NCI-H2196 (cell line): ENCODE measurements at regions not wholly inside any gene's neighbourhood (a gene's known extent, or its start where the extent isn't known, plus 50 kb on each side); places are given as distances from the start of the nearest gene placed in this dataset.

Experiments
- DNase-seq: peaks from one replicate; lab custom pipeline; 2025; ENCODE audit not compliant: unreplicated experiment; lab: John Stamatoyannopoulos, UW

- DNase-seq: no peak
Measured at GRCh38 chr5:39586185-39586584, 161.4 kb upstream of the DAB2 start.

DNA sequence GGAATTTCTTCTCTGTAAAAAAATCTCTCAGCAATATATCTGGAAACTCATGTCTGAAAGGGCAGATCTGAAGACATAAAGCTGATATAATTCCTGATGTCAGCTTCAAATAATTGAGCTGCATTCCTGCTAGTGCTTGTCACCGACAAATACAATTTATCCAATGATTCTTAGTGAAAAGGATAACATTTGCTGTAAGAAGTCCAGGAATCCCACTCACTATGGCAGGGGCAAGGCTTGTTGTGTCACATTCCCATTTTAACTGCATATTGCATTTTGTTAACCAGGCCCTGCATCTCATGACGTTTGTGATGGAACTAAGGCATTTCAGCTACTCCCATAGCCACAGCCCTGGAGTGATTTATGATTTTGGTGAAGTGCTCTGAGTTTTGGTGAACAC is 160.1 kb upstream of the DAB2 start:
- no peak for DNase-seq

DNA sequence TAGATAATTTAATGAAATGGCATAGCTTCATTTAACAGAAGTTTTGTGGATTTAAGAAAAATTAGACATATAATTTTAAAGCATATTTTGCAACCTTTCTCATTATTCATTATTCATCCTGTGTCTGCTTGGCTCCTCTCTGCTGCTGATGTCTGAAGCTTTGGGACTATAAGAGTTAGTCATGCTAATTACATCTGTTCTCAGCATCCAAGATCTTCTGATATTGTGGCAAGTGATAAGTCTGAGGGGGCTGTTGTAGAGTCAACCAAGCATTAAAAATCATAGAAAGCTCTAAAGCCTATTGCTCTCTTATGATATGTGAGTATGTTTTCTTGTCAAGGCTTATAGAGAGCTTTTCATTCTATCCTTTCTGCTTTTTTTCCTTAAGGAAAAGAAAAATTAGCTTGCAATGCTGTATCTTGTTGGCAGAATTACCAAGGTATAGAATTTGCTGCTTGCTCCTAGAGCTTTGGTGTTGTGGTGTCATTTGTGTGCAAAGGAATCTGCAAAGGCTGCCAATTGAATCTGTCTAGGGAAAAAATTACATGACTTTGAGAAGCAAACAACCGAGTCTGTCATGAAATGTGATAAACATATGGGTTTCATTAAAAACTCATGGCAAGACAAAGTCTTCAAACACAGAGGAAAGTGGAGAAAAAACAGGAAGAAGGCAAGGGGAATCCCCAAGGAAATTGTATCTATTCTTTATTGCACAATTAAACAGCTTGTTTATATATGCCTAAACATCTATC is 156.1 kb upstream of the DAB2 start:
- DNase-seq: no peak

DNA sequence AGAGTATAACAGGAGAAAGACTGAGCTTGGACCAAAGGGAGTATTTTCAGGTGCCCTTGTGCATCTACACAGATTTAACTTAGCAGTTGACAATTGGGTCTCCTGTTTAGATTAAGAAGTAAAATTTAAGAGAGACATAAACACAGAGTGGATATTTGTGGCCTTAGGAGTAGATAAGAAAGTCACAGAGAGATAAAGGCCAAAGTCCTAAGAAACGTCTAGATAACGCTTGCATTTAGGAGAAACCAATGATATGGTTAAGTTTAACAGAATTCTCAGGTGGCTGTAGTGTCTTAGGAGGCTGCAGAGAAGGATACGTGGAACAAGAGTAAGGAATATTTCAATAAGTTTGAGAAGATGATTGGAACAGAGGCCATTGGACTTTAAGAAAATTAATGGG is 155.0 kb upstream of the DAB2 start:
- DNase-seq: no peak

- DNase-seq: no peak
Measured at GRCh38 chr5:39578887-39579497, 154.2 kb upstream of the DAB2 start.

DNA sequence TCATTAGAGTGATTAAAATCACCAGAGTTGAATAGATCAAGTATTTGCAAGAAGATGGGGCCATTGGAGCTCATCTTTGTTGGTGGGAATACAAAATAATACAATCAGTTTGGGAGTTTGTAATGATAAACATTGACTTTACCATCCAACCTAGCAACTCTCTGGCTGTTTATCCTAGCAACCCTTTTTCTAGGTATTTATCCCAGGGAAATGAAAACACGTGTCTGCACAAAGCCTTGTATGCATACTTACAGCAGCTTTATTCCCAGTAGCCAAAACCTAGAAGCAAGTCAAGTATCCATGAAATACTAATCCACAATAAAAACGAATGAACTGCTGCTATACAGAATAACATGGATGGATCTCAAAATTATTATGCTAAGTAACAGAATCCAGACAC is 152.7 kb upstream of the DAB2 start:
- no peak for DNase-seq

DNA sequence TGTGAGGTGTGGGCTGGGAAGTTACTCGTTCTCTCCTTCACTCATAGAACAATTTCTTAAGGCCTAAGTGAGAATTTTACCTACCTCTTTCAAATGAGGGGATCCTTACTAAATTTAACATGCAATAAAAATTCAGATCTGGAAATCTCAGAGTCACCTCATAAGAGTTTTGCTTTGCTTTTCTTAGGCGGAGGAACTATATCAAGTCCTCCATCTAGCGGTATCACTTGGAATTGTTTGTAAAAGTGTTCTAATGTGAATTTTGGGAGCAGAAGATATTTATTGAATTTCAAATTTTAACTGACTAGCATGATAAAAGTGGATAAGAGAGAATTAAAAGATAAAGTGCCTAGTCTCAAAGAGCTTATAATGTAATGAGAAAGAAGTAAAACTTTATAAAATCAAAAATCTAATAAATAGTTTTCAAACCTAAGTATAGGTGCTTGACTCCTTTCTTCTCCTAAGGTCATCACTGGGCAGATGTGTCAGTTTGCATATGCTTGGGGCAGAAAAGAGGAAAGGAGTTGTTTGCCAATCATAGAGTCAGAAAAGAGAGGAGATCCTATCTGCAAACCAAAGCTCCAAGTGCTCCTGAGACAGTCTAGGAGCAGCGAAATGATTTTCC is 145.7 kb upstream of the DAB2 start:
- peak; percentile 49 for DNase-seq

GRCh38 chr5:39569857-39570256 is 145.1 kb upstream of the DAB2 start:
- DNase-seq: no peak

DNA sequence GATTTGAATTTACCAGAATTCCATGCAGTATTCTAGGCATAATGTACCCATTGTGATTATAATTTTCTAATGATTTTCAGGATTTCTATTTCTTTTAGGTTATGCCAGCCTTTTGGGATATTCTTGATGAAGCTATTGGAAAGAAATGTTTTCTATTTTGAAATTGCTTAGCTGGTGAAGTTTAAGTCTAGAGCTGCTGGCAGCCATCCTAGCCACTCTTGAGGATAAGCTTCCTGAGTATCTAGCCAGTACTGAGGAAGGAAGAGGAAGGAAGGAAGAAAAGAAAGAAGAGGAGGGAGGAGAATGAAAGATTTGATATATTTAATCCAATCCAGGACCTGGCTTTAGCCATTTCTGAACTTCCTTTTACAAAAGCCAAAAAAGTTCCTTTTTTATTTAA is 142.1 kb upstream of the DAB2 start:
- DNase-seq: no peak

GRCh38 chr5:39566029-39566428 is 141.2 kb upstream of the DAB2 start:
- no peak for DNase-seq

DNA sequence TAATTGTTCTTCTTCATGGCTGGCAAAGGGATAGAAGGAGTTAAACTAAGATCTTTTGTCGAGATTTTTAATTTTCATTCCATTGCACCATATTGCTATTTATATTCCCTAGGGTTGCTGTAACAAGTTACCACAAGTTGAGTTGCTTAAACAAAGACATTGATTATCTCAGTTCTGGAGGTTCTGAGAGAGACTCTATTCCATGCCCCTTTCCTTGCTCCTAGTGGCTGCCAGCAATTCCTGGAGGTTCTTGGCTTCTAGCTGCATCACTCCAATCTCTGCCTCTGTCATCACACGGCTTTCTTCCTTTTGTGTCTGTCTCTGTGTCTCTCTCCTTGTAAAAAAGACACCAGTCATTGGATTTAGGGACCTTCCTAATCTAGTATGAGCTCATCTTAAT is 136.6 kb upstream of the DAB2 start:
- DNase-seq: no peak

GRCh38 chr5:39560726-39561125 is 135.9 kb upstream of the DAB2 start:
- no peak for DNase-seq

- no peak for DNase-seq
Measured at GRCh38 chr5:39559923-39560322, 135.1 kb upstream of the DAB2 start.

DNA sequence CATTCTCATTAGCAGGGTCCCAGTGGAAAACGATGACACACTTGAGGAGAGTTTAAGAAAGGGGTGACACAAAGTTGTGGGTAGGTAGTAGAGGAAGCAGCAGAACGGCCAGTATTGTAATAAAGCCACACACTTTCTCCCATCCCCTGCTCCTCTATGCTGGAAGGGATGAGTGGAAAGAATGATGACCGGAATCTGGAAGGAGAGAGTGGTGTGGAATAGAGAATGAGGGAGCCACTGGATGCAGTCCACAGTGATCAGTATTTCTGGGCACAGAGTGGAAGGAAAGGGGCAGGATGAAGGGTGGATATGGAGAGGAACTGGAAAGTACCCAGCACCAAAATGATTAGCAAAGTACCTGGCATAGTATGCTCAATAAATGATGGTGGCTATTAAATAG is 133.8 kb upstream of the DAB2 start:
- DNase-seq: no peak

DNA sequence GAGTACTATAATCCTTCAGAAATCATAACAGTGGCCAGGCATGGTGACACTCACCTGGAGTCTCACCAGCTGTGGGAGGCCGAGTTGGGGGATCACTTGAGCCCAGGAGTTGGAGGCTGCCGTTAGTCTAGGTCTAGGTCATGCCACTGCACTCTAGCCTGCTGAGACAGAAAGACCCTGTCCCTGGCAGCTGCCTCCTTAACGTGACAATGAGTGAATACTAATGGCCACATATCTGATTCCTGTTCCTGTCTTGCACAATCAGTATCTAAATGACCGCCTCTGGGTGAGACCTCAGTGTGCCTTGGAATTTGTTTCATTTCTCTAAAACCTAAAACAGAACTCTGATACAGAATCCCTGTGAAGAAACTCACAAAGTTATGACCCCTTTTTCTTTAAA is 131.0 kb upstream of the DAB2 start:
- DNase-seq: no peak

- DNase-seq: peak; percentile 77
Measured at GRCh38 chr5:39547553-39548154, 122.9 kb upstream of the DAB2 start.

DNA sequence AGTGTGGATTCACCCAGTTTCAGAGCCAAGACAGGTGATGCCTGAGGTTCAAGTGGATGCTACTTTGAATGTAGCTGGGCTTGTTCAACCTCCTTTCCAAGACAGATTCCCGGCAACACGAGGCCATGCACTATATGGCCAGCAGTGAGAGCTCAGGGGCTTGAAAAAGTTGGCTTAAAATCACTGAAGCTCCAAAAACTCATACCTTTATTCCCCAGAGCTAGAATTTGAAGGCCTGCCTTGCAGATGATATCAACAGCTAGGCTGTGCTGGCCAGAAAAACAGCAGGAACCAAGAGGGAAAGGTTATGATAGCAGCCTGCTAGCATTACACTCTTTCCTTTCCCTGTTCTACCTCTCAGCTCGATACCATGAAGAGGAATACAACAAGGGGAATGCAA is 120.2 kb upstream of the DAB2 start:
- DNase-seq: no peak

DNA sequence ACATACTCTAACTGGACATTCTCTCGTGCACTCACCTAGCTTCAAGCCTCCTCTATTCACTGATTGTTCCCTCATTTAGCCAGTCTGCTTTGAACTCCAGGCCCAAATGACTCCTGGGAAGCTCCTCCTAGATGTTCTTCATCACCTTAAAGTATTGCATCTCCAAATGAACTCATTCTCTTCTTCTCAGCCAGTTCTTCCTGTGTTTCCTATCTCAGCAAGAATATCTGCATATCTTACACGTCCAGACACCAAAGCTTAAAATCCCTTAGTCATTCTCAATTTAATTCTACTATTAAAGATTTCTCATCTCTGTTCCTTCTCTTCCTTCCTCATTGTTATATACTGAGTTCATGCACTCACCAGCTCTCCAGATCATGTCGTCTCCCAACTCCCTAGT is 118.6 kb upstream of the DAB2 start:
- DNase-seq: no peak

GRCh38 chr5:39542511-39543285 is 117.9 kb upstream of the DAB2 start:
- DNase-seq: no peak

- DNase-seq: no peak
Measured at GRCh38 chr5:39541920-39542319, 117.1 kb upstream of the DAB2 start.

DNA sequence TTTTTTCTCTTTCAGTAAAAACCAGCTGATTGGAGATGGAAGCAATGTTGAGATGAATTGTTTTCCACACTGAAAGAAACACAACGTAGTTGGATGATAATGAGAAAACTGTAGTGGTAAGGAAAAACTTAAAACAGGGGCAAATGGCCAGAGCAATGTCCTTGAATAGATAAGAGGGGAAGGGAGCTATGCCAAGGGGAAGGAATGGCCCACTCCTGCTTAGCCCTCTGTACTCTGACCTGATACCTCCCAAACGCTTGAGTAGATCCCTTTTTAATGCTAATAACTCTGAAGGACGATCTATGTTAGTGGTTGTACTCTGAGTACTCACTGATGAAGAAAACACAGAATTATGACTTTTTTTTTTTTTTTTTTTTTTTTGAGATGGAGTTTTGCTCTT is 114.7 kb upstream of the DAB2 start:
- no peak for DNase-seq
